ENCODE measurements at regions not wholly inside any gene's neighbourhood (a gene's known extent, or its start where the extent isn't known, plus 50 kb on each side); places are given as distances from the start of the nearest gene placed in this dataset.

DNA sequence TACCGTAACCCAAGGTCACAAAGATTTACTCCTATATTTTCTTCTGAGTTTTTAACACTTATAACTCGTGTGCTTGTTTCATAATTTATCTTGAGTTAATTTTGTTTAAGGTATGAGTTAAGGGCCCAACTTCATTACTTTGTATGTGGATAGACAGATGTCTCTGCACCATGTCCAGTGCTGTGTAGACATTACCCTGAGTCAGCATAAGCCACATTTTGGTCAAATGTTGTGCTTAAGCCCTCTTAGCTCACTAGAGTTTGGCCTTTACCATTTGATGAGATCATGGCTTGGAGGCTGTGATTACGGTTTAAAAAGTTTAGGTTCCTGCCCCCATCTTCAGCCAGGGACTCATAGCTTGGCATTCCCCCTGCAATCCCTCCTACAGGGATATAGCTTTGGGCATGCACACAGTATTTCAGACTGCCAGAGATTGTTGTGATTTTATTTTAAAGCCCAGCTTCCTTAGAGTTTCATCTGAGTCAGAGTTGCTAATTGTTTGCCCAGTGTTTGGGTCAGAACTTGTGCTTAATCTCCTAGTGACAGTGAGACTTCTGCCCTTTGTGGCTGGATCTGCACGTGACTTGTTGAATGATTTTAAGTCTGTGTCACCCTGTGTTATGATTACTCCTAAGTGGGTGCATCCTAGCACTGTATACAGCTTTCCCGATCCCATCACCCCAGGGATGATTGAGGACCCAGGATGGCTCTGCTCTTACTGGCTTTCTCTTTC, 393.1 kb downstream of the CNTNAP4 start:
- TF ChIP-seq ZNF302 (CRISPR knock-in tag; IDR thresholded peaks at IDR 0.05) (no peak), JUNB (IDR thresholded peaks at IDR 0.05) (no peak), CHD4 (IDR thresholded peaks at IDR 0.05; ENCODE audit: borderline replicate concordance) (no peak), HEYL (CRISPR knock-in tag; IDR thresholded peaks at IDR 0.05) (no peak), BHLHE40 (IDR thresholded peaks at IDR 0.05; ENCODE audit: low read depth, low read length) (no peak), POLR2A (IDR thresholded peaks at IDR 0.05; ENCODE audit: low read length) (no peak), HDAC2 (IDR thresholded peaks at IDR 0.05) (no peak), MAZ (IDR thresholded peaks at IDR 0.05; ENCODE audit: borderline replicate concordance, low read depth, low read length) (no peak), TP53 (CRISPR knock-in tag; IDR thresholded peaks at IDR 0.05) (no peak)
- TF ChIP-seq, protein P1, sequence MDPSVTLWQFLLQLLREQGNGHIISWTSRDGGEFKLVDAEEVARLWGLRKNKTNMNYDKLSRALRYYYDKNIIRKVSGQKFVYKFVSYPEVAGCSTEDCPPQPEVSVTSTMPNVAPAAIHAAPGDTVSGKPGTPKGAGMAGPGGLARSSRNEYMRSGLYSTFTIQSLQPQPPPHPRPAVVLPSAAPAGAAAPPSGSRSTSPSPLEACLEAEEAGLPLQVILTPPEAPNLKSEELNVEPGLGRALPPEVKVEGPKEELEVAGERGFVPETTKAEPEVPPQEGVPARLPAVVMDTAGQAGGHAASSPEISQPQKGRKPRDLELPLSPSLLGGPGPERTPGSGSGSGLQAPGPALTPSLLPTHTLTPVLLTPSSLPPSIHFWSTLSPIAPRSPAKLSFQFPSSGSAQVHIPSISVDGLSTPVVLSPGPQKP (IDR thresholded peaks at IDR 0.05; ENCODE audit: low read depth, low read length): no peak
- TF ChIP-seq, protein P2, sequence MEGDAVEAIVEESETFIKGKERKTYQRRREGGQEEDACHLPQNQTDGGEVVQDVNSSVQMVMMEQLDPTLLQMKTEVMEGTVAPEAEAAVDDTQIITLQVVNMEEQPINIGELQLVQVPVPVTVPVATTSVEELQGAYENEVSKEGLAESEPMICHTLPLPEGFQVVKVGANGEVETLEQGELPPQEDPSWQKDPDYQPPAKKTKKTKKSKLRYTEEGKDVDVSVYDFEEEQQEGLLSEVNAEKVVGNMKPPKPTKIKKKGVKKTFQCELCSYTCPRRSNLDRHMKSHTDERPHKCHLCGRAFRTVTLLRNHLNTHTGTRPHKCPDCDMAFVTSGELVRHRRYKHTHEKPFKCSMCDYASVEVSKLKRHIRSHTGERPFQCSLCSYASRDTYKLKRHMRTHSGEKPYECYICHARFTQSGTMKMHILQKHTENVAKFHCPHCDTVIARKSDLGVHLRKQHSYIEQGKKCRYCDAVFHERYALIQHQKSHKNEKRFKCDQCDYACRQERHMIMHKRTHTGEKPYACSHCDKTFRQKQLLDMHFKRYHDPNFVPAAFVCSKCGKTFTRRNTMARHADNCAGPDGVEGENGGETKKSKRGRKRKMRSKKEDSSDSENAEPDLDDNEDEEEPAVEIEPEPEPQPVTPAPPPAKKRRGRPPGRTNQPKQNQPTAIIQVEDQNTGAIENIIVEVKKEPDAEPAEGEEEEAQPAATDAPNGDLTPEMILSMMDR (IDR thresholded peaks at IDR 0.05): no peak
- TF ChIP-seq, protein P3, sequence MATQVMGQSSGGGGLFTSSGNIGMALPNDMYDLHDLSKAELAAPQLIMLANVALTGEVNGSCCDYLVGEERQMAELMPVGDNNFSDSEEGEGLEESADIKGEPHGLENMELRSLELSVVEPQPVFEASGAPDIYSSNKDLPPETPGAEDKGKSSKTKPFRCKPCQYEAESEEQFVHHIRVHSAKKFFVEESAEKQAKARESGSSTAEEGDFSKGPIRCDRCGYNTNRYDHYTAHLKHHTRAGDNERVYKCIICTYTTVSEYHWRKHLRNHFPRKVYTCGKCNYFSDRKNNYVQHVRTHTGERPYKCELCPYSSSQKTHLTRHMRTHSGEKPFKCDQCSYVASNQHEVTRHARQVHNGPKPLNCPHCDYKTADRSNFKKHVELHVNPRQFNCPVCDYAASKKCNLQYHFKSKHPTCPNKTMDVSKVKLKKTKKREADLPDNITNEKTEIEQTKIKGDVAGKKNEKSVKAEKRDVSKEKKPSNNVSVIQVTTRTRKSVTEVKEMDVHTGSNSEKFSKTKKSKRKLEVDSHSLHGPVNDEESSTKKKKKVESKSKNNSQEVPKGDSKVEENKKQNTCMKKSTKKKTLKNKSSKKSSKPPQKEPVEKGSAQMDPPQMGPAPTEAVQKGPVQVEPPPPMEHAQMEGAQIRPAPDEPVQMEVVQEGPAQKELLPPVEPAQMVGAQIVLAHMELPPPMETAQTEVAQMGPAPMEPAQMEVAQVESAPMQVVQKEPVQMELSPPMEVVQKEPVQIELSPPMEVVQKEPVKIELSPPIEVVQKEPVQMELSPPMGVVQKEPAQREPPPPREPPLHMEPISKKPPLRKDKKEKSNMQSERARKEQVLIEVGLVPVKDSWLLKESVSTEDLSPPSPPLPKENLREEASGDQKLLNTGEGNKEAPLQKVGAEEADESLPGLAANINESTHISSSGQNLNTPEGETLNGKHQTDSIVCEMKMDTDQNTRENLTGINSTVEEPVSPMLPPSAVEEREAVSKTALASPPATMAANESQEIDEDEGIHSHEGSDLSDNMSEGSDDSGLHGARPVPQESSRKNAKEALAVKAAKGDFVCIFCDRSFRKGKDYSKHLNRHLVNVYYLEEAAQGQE (IDR thresholded peaks at IDR 0.05): no peak

Data from A549 (cell line).